ENCODE measurements at regions not wholly inside any gene's neighbourhood (a gene's known extent, or its start where the extent isn't known, plus 50 kb on each side); places are given as distances from the start of the nearest gene placed in this dataset.

DNA sequence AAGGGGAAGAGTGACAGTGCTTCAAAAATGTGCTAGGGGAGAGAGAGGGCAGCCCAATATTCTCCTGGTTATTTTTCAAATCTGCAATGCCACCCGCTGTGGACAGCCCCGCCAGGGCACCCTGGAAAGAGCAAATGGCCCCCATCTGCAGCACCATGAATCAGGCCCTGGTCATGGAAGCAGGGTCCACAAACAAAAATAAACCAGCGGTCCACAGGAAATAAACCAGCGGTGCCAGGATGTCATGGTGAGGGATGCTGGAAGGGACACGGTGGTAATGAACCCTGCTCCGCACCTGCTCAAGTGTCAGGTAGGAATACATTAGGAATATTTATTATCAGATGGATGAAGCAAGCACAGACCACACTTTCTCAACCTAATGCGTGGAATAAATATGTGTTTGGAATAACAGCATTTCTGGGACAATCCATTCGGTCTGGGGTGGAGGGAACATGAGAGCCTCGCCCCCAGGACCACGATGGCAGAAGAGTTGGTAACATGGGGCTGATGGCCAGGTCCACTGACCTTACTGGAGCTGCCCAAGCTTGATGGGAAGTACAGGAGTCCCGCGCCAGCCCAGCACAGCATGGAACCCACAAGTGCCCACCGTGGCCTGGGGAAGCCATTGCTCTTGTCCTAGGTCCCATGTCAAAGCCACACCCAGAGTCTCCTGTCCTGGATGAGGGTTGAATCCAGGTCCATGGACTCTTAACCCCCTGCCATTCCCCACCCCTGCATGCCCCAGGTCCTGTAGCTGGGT lies 181.7 kb downstream of the BRD1 start:
- peaks cover 6% of the 10 kb centered on the region for H3K9me3 Mint-ChIP-seq
- H3K4me1 Mint-ChIP-seq, result no peaks in the 10 kb centered on the region
- no peak overlapping the region for H3K4me3 Mint-ChIP-seq
- TF ChIP-seq, protein P1, sequence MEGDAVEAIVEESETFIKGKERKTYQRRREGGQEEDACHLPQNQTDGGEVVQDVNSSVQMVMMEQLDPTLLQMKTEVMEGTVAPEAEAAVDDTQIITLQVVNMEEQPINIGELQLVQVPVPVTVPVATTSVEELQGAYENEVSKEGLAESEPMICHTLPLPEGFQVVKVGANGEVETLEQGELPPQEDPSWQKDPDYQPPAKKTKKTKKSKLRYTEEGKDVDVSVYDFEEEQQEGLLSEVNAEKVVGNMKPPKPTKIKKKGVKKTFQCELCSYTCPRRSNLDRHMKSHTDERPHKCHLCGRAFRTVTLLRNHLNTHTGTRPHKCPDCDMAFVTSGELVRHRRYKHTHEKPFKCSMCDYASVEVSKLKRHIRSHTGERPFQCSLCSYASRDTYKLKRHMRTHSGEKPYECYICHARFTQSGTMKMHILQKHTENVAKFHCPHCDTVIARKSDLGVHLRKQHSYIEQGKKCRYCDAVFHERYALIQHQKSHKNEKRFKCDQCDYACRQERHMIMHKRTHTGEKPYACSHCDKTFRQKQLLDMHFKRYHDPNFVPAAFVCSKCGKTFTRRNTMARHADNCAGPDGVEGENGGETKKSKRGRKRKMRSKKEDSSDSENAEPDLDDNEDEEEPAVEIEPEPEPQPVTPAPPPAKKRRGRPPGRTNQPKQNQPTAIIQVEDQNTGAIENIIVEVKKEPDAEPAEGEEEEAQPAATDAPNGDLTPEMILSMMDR (IDR thresholded peaks at IDR 0.05; ENCODE audit: unreplicated experiment in 3 of 3), result no peak
- no peak overlapping the region for H3K27ac Mint-ChIP-seq
- H3K27me3 Mint-ChIP-seq (ENCODE audit: low read depth), result peaks cover 34% of the 10 kb centered on the region
- no peaks in the 10 kb centered on the region for H3K36me3 Mint-ChIP-seq (ENCODE audit: low read depth)

DNA sequence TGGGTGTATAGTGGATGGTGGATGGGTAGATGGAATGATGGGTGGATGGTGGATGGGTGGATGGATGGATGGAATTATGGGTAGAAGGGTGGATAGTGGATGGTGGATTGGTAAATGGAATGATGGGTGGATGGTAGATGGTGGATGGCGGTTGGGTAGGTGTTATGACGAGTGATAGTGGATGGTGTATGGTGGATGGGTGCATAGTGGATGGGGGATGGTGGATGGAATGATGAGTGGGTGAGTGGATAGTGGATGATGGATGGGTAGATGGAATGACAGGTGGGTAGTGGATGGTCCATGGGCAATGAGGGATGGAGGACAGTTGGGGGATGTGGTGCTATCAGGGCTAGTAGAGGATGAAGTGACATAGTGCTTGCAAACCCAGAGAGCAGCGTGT lies 182.4 kb downstream of the BRD1 start:
- TF ChIP-seq, protein P1 (IDR thresholded peaks at IDR 0.05; ENCODE audit: unreplicated experiment in 3 of 3), result no peak
- H3K27me3 Mint-ChIP-seq (ENCODE audit: low read depth), result peaks cover 26% of the 10 kb centered on the region
- no peak overlapping the region for H3K27ac Mint-ChIP-seq
- no peaks in the 10 kb centered on the region for H3K36me3 Mint-ChIP-seq (ENCODE audit: low read depth)
- H3K9me3 Mint-ChIP-seq, result peaks cover 4% of the 10 kb centered on the region
- H3K4me3 Mint-ChIP-seq, result no peak overlapping the region
- no peaks in the 10 kb centered on the region for H3K4me1 Mint-ChIP-seq

DNA sequence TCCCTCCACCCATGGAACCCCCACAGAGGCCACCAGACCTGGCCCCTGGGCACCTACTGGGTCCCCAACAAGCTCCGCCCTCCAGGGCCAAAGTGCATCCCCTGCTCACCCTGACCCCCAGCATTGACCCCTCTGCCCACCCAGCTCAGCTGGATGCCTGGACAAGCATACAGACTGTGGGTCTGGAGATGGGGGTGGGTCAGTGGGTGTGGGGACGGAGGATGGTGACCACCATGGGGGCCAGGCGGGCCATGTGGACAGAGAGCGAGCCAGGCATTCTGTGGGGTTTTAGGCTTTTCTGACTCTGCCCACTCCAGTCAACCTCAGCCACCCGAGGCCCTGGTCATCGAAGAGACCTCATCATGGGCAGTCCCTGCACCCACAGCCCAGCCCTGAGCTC lies 183.7 kb downstream of the BRD1 start:
- TF ChIP-seq, protein P1 (IDR thresholded peaks at IDR 0.05; ENCODE audit: unreplicated experiment in 3 of 3), result no peak
- Mint-ChIP-seq H3K27ac (no peak overlapping the region), H3K9me3 (no peaks in the 10 kb centered on the region), H3K27me3 (ENCODE audit: low read depth) (peaks cover 14% of the 10 kb centered on the region), H3K4me3 (no peak overlapping the region), H3K36me3 (ENCODE audit: low read depth) (no peaks in the 10 kb centered on the region), H3K4me1 (no peaks in the 10 kb centered on the region)

DNA sequence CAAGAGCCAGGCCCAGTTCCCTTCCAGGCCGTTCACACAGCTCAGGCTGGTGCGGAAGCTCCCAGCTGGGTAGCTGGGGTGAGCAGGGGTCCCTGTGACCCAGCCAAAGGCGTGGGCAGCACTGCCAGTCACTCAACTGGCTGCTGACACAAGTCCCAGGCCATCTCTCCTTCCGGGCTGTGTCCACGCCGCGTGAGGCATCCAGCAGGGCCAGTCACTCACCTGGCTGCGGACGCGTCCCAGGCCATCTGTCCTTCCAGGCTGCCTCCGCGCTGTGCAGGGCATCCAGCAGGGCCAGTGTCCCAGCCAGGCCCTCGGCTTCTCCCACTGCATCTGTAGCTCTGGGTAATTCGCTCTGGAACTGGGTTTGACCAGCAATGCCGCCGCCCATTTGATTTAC lies 184.2 kb downstream of the BRD1 start:
- no peaks in the 10 kb centered on the region for H3K4me1 Mint-ChIP-seq
- no peaks in the 10 kb centered on the region for H3K9me3 Mint-ChIP-seq
- H3K27me3 Mint-ChIP-seq (ENCODE audit: low read depth), result peaks cover 13% of the 10 kb centered on the region

DNA sequence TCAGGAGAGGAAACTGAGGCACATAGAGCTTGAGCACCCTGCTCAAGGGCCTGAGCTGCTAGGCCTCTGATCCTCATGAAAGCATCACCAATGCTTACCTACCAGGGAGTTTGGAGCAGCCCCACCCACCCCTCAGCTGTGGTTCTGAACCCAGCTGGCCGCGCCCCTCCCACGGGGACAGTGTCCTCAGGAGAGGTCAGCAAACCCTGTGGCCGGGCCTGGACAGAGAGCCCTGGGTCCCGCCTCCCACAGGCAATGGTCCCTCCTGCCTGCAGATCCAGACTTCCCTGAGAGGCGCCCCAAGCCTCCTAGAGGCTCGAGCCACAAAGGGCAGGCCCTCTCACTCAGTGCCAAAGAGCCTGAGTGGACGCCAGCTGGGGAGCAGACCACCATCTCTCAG lies 184.9 kb downstream of the BRD1 start:
- Mint-ChIP-seq H3K4me3 (no peak overlapping the region), H3K36me3 (ENCODE audit: low read depth) (no peaks in the 10 kb centered on the region), H3K27me3 (ENCODE audit: low read depth) (peaks cover 20% of the 10 kb centered on the region), H3K4me1 (no peaks in the 10 kb centered on the region), H3K9me3 (no peaks in the 10 kb centered on the region), H3K27ac (no peak overlapping the region)
- TF ChIP-seq, protein P1 (IDR thresholded peaks at IDR 0.05; ENCODE audit: unreplicated experiment in 3 of 3), result no peak

More for the DNA sequence above, 184.2 kb downstream of the BRD1 start:
- TF ChIP-seq, protein P1 (IDR thresholded peaks at IDR 0.05; ENCODE audit: unreplicated experiment in 3 of 3), result no peak
- Mint-ChIP-seq H3K4me3 (no peak overlapping the region), H3K27ac (no peak overlapping the region), H3K36me3 (ENCODE audit: low read depth) (no peaks in the 10 kb centered on the region)

DNA sequence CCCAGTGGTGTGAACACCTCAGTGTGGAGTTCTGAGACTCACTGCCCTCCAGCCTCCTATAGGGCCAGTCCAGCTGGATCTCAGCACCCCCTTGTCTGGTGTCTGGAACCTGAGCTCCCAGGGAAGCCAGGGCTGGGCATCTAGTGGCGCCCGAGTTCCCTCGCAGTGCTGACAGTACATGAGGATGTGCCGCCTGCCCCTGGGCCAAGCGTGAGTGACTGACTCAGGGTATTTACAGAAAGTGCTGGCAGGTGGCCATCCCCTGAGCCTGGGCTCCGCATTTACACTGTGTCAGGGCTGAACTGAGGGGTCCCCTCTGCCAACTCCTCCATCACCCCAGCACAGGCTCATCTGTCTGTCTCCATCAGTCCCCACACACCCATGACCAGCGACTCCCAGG lies 185.3 kb downstream of the BRD1 start:
- H3K36me3 Mint-ChIP-seq (ENCODE audit: low read depth), result no peaks in the 10 kb centered on the region
- H3K4me1 Mint-ChIP-seq, result no peaks in the 10 kb centered on the region
- H3K27ac Mint-ChIP-seq, result no peak overlapping the region
- TF ChIP-seq, protein P1 (IDR thresholded peaks at IDR 0.05; ENCODE audit: unreplicated experiment in 3 of 3), result no peak
- H3K9me3 Mint-ChIP-seq, result no peaks in the 10 kb centered on the region
- no peak overlapping the region for H3K4me3 Mint-ChIP-seq
- H3K27me3 Mint-ChIP-seq (ENCODE audit: low read depth), result peaks cover 23% of the 10 kb centered on the region

All from nephron (organoid).